Lower leg skin (tissue), 3 donors: ENCODE measurements at regions not wholly inside any gene's neighbourhood (a gene's known extent, or its start where the extent isn't known, plus 50 kb on each side); places are given as distances from the start of the nearest gene placed in this dataset.

Source experiments
- CTCF ChIP-seq, 3 donors: fragments of 450-650 bp; IDR thresholded peaks; one replicate each; pipeline ENCODE4 v1.5.1; 2016; ENCODE audit warnings: antibody characterized with exemption in 3 of 3, mild to moderate bottlenecking in 3 of 3, moderate library complexity in 2 of 3
- POLR2A ChIP-seq, 2 donors: fragments of 450-650 bp; IDR thresholded peaks; one replicate each; pipeline ENCODE4 v1.6.1; 2016 to 2017; ENCODE audit warnings: antibody characterized with exemption in 2 of 2, mild to moderate bottlenecking in 1 of 2, moderate library complexity in 1 of 2

GRCh38 chr2:75338461-75338860 is 139.1 kb upstream of the TACR1 start:
- TF ChIP-seq CTCF (IDR thresholded peaks at IDR 0.05) (no peak), POLR2A (IDR thresholded peaks at IDR 0.05) (no peak)
